ENCODE measurements at regions not wholly inside any gene's neighbourhood (a gene's known extent, or its start where the extent isn't known, plus 50 kb on each side); places are given as distances from the start of the nearest gene placed in this dataset.

- intact Hi-C loops (cut with micrococcal nuclease) = loop anchor here (5.0 kb wide), 1 partner anchor 98 kb away; no protein-coding TSS in a partner anchor
- POLR2A ChIA-PET (ENCODE audit: unreplicated experiment) = interaction anchor here (0.5 kb wide), 1 partner anchor 86 kb away, joined by 4 read pairs; no protein-coding TSS in a partner anchor
Observed at GRCh38 chr6:2534406-2535042, 216.2 kb downstream of the MYLK4 start.

DNA sequence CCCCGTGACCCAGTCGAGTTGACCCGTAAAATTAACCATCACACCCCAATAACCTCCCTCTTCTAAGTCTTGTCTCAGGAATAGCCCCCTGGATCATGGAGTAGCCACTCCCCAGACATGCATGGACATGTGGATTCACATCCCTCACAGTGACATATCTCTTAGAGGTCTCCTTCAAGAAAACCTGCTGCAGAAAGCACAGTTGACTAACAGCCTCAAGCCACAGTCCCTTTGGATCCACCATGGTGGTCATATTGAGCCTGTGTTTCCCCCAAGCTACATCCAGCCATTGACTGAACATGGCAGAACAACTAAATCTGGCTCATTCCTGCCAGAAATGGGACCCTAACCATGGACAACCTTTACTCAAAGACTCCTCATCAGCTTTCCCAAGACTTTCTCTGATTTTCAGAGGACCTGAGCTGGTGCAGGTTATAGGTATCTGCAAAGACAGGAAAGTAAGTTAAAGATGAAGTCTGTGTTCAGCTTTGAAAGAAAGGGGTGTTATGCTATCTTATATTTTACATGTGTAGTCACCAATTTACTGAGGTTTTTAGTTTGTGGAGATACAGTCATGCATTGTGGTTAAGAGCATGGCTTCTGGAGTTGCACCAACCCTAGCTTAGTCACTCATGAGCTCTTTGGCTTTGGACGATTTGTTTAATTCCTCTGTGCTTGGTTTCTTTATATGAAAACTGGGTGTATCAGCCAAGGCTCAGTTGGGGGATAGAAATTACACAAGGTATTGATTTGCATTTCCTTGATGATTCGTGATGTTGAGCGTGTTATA is 219.1 kb downstream of the MYLK4 start:
- Histone ChIP-seq H3K36me3 (ENCODE audit: low read depth, low read length) (no peaks in the 10 kb centered on the region), H3K9me2 (replicated peaks; ENCODE audit: low read length) (no peaks in the 10 kb centered on the region), H3K79me2 (ENCODE audit: low read length) (no peaks in the 10 kb centered on the region), H3K4me3 (ENCODE audit: low read length) (no peak overlapping the region), H3K27ac (ENCODE audit: low read length) (peak overlapping the region; percentile 71), H3K27me3 (ENCODE audit: low read length) (no peaks in the 10 kb centered on the region), H3K4me1 (ENCODE audit: insufficient read depth, low read length) (peaks cover 17% of the 10 kb centered on the region), H3F3A (ENCODE audit: low read length, unreplicated experiment) (no peaks in the 10 kb centered on the region), H3K4me2 (ENCODE audit: low read length) (peak overlapping the region; percentile 40), H3K9ac (ENCODE audit: low read length) (peak overlapping the region; percentile 6; the same call in 1 of the 2 replicates), H4K20me1 (ENCODE audit: low read length) (no peaks in the 10 kb centered on the region), H3K9me3 (ENCODE audit: low read length) (no peaks in the 10 kb centered on the region), H2AFZ (ENCODE audit: low read length) (no peak overlapping the region)
- DNase-seq (peak; percentile 93), ATAC-seq (peak; percentile 97)
- ChIA-PET POLR2A (ENCODE audit: unreplicated experiment) (interaction anchor here (0.6 kb wide), 1 partner anchor 29 kb away, joined by 5 read pairs; no protein-coding TSS in a partner anchor), CTCF (interaction anchor here (0.5 to 0.6 kb wide), 2 partner anchors 31 to 33 kb away, joined by 3 to 4 read pairs; no protein-coding TSS in a partner anchor)
- BruUV-seq (replicated peaks) = no TSS peak
- TF ChIP-seq EZH2 (IDR thresholded peaks at IDR 0.05; ENCODE audit: low read length, unreplicated experiment) (no peak), EZH2phosphoT487 (IDR thresholded peaks at IDR 0.05; ENCODE audit: borderline replicate concordance, low read length) (no peak), CTCF (conservative IDR thresholded peaks at IDR 0.05; ENCODE audit: low read depth, low read length) (no peak)
- intact Hi-C loops (cut with micrococcal nuclease) = loop anchor here (5.0 kb wide), 1 partner anchor 101 kb away; no protein-coding TSS in a partner anchor

More at GRCh38 chr6:2534406-2535042, 216.2 kb downstream of the MYLK4 start:
- H3F3A ChIP-seq (ENCODE audit: low read length, unreplicated experiment) = no peaks in the 10 kb centered on the region
- no peaks in the 10 kb centered on the region for H3K36me3 ChIP-seq (ENCODE audit: low read depth, low read length)
- H3K79me2 ChIP-seq (ENCODE audit: low read length) = no peaks in the 10 kb centered on the region
- H3K4me2 ChIP-seq (ENCODE audit: low read length) = no peak overlapping the region
- DNase-seq = no peak
- no peak overlapping the region for H2AFZ ChIP-seq (ENCODE audit: low read length)
- CTCF ChIA-PET = no interaction called here
- ATAC-seq = no peak
- no peaks in the 10 kb centered on the region for H3K9me2 ChIP-seq (replicated peaks; ENCODE audit: low read length)
- BruUV-seq (replicated peaks) = no TSS peak
- H3K4me3 ChIP-seq (ENCODE audit: low read length) = no peak overlapping the region
- H4K20me1 ChIP-seq (ENCODE audit: low read length) = no peaks in the 10 kb centered on the region
- H3K27ac ChIP-seq (ENCODE audit: low read length) = no peak overlapping the region
- H3K9ac ChIP-seq (ENCODE audit: low read length) = no peak overlapping the region
- H3K4me1 ChIP-seq (ENCODE audit: insufficient read depth, low read length) = peaks cover 17% of the 10 kb centered on the region
- H3K27me3 ChIP-seq (ENCODE audit: low read length) = no peaks in the 10 kb centered on the region
- TF ChIP-seq EZH2 (IDR thresholded peaks at IDR 0.05; ENCODE audit: low read length, unreplicated experiment) (no peak), EZH2phosphoT487 (IDR thresholded peaks at IDR 0.05; ENCODE audit: borderline replicate concordance, low read length) (no peak), CTCF (conservative IDR thresholded peaks at IDR 0.05; ENCODE audit: low read depth, low read length) (no peak)
- H3K9me3 ChIP-seq (ENCODE audit: low read length) = no peaks in the 10 kb centered on the region

All from PC-3 (cell line).